ENCODE measurements at regions not wholly inside any gene's neighbourhood (a gene's known extent, or its start where the extent isn't known, plus 50 kb on each side); places are given as distances from the start of the nearest gene placed in this dataset.

GRCh38 chr11:80163011-80163410 lies 722.2 kb upstream of the TENM4 start:
- TF ChIP-seq CTCF (conservative IDR thresholded peaks at IDR 0.05; ENCODE audit: low read length) (no peak), EZH2phosphoT487 (IDR thresholded peaks at IDR 0.05; ENCODE audit: borderline replicate concordance, low read depth, low read length) (no peak)
